Transverse colon (tissue), 4 donors: ENCODE measurements at regions not wholly inside any gene's neighbourhood (a gene's known extent, or its start where the extent isn't known, plus 50 kb on each side); places are given as distances from the start of the nearest gene placed in this dataset.

Experiments
- DNase-seq: peaks from one replicate; pipeline ENCODE4 v3.0.0-alpha.2; 2019
- H3K27ac ChIP-seq, 4 donors: fragments of 200-600 bp; sonication (generic); 2 replicates each; pipeline ENCODE4 v1.5.1; 2016 to 2018; ENCODE audit warnings: inconsistent platforms in 4 of 4
- H3K27me3 ChIP-seq: fragments of 200-600 bp; sonication (generic); 2 replicates; pipeline ENCODE4 v1.5.1; 2017; ENCODE audit warnings: inconsistent platforms
- H3K36me3 ChIP-seq, 4 donors: fragments of 200-600 bp; sonication (generic); 2 replicates each; pipeline ENCODE4 v1.5.1; 2017 to 2019; ENCODE audit warnings: inconsistent platforms in 4 of 4
- H3K4me1 ChIP-seq, 4 donors: fragments of 200-600 bp; sonication (generic); 2 replicates each; pipeline ENCODE4 v1.5.1; 2017 to 2020; ENCODE audit warnings: inconsistent platforms in 4 of 4
- H3K4me3 ChIP-seq, 4 donors: fragments of 200-600 bp; sonication (generic); 1 replicate in 1 of 4; 2 replicates in 3 of 4; pipeline versions ENCODE4 v1.5.1 to v1.6.1; 2017 to 2019; ENCODE audit warnings: inconsistent platforms in 4 of 4
- H3K9me3 ChIP-seq, 2 donors: fragments of 200-600 bp; sonication (generic); 2 replicates each; pipeline ENCODE4 v1.5.1; 2017 to 2019; ENCODE audit warnings: inconsistent platforms in 2 of 2
- EP300 ChIP-seq: sonication (generic); formaldehyde crosslinking; IDR thresholded peaks from one replicate; pipeline ENCODE4 v1.6.1; 2017; ENCODE audit warnings: antibody characterized with exemption, low read depth
- POLR2A ChIP-seq: fragments of 450-650 bp; IDR thresholded peaks from one replicate; pipeline ENCODE4 v1.6.1; 2016; ENCODE audit warnings: antibody characterized with exemption, mild to moderate bottlenecking, moderate library complexity
- POLR2AphosphoS5 ChIP-seq, 3 donors: sonication (generic); formaldehyde crosslinking; IDR thresholded peaks; one replicate each; pipeline ENCODE4 v1.6.1; 2016; ENCODE audit warnings: antibody characterized with exemption in 3 of 3
- WGBS, 2 donors: methylation state at CpG; one replicate each; pipeline ENCODE4 v1.1.5; 2018; ENCODE audit warnings: low coverage in 1 of 2; 5-methylcytosine and 5-hydroxymethylcytosine counted together
- in situ Hi-C, 4 donors: fragments of 200-750 bp; cut with MboI; loops; one replicate each; pipeline versions ENCODE4 v1.15.0 to v1.15.1; 2017; ENCODE audit warnings: low sequenced_read_pairs in 3 of 4, low pct_ligation_motif_present in 1 of 4, low pct_unique_long_range_greater_than_20kb in 1 of 4
- intact Hi-C: fragments of 100-400 bp; cut with DNase I; formaldehyde crosslinking; loops from one replicate; pipeline ENCODE4 v1.15.1; 2023; ENCODE audit warnings: low total_unique reads
- TF ChIP-seq, protein P1 (sequence below), 5 experiments: fragments of 200-600 bp in 3 of 5; fragments of 450-650 bp in 2 of 5; sonication (generic) in 3 of 5; IDR thresholded peaks; 1 replicate in 2 of 5; 2 replicates in 3 of 5; pipeline ENCODE4 v1.5.1; 2016 to 2017; ENCODE audit warnings: antibody characterized with exemption in 5 of 5, inconsistent platforms in 3 of 5, mild to moderate bottlenecking in 2 of 5, moderate library complexity in 1 of 5

DNA sequence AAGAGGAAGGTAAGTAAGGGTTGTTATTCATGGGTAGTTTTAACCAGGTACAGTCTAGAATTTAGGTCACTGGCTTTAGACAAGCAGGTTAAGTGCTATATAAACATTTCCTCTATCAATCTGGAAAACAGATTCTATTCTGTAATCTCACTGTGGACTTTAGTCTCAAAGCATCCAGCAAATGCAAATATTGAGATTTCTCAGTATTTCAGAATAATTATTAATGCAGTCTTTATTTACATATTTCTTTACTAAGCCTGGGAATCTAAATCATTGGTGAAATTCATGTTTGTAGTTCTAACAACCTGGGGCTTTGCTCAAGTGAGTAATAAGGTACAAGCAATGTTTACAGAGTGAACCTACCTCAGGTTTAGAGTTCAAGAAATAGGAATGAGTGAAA is 61.9 kb downstream of the SLC41A2 start:
- no peak overlapping the region for H3K4me3 ChIP-seq
- intact Hi-C loops: no loop called here
- H3K4me1 ChIP-seq: no peaks in the 10 kb centered on the region
- H3K27ac ChIP-seq: no peak overlapping the region
- DNase-seq: no peak
- in situ Hi-C loops: no loop called here
- H3K27me3 ChIP-seq: no peaks in the 10 kb centered on the region
- TF ChIP-seq EP300 (no peak), POLR2A (no peak), POLR2AphosphoS5 (IDR thresholded peaks at IDR 0.05) (no peak)
- TF ChIP-seq, protein P1, sequence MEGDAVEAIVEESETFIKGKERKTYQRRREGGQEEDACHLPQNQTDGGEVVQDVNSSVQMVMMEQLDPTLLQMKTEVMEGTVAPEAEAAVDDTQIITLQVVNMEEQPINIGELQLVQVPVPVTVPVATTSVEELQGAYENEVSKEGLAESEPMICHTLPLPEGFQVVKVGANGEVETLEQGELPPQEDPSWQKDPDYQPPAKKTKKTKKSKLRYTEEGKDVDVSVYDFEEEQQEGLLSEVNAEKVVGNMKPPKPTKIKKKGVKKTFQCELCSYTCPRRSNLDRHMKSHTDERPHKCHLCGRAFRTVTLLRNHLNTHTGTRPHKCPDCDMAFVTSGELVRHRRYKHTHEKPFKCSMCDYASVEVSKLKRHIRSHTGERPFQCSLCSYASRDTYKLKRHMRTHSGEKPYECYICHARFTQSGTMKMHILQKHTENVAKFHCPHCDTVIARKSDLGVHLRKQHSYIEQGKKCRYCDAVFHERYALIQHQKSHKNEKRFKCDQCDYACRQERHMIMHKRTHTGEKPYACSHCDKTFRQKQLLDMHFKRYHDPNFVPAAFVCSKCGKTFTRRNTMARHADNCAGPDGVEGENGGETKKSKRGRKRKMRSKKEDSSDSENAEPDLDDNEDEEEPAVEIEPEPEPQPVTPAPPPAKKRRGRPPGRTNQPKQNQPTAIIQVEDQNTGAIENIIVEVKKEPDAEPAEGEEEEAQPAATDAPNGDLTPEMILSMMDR (IDR thresholded peaks at IDR 0.05): no peak
- H3K36me3 ChIP-seq: no peaks in the 10 kb centered on the region
- H3K9me3 ChIP-seq: peaks cover 0 to 9% of the 10 kb centered on the region in 2 donors

- in situ Hi-C loops: no loop called here
- Histone ChIP-seq H3K4me3 (no peak overlapping the region), H3K36me3 (no peaks in the 10 kb centered on the region), H3K27ac (no peak overlapping the region), H3K4me1 (no peaks in the 10 kb centered on the region), H3K9me3 (peaks cover 0 to 9% of the 10 kb centered on the region in 2 donors), H3K27me3 (no peaks in the 10 kb centered on the region)
- intact Hi-C loops: no loop called here
- no peak for DNase-seq
- TF ChIP-seq POLR2AphosphoS5 (IDR thresholded peaks at IDR 0.05) (no peak), POLR2A (no peak), EP300 (no peak)
- TF ChIP-seq, protein P1 (IDR thresholded peaks at IDR 0.05): no peak
- WGBS, 2 donors: 61 to 66% methylated on average over 2 of the region's 2 CpGs
These were observed 62.7 kb downstream of the SLC41A2 start for GRCh38 chr12:104895415-104895814.

DNA sequence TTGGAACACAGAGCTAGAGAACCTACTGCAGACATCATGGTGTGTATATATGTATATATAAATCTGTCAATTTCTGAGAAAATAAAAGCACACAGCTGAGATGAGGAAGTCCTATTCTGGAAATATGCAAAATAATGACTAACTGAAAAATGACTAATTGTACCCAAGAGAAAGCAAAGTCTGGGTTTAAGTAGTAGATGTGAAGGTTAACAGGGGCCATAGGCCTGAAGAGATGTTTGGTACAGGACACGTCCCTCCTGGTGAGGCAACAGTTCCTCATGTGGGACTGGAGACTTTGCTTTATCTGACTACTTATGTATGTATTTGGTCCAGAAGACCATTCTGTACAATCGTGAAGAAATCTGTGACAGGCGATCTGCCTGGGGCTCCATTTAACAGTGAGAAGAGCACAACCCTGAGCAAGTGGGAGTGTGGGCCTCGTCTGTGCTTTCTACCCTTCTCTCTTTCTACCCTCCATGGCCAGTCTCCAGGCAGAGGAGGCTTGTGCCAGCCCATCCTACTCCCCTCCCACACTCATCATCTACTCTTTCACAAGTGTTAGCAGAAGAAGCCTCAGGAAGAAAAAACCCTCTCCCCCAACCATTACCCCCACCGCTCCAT is 67.5 kb downstream of the SLC41A2 start:
- H3K4me3 ChIP-seq: no peak overlapping the region
- DNase-seq: no peak
- TF ChIP-seq, protein P1 (IDR thresholded peaks at IDR 0.05): no peak
- TF ChIP-seq EP300: no peak
- no peak for TF ChIP-seq POLR2AphosphoS5 (IDR thresholded peaks at IDR 0.05)
- no peak for TF ChIP-seq POLR2A
- no peaks in the 10 kb centered on the region for H3K36me3 ChIP-seq
- no peaks in the 10 kb centered on the region for H3K9me3 ChIP-seq
- H3K27ac ChIP-seq: no peak overlapping the region
- intact Hi-C loops (no loop called here), in situ Hi-C loops (no loop called here)
- WGBS, 2 donors: 78 to 84% methylated on average over 3 to 5 of the region's 5 CpGs
- peaks cover 0 to 14% (median 4%) of the 10 kb centered on the region in 4 donors for H3K4me1 ChIP-seq
- H3K27me3 ChIP-seq: no peaks in the 10 kb centered on the region

- H3K4me3 ChIP-seq: no peak overlapping the region
- no peak overlapping the region for H3K27ac ChIP-seq
- no peak for TF ChIP-seq POLR2AphosphoS5 (IDR thresholded peaks at IDR 0.05)
- TF ChIP-seq, protein P1 (IDR thresholded peaks at IDR 0.05): no peak
- TF ChIP-seq POLR2A: no peak
- TF ChIP-seq EP300: no peak
- no peaks in the 10 kb centered on the region for H3K9me3 ChIP-seq
- peaks cover 0 to 14% (median 4%) of the 10 kb centered on the region in 4 donors for H3K4me1 ChIP-seq
- H3K27me3 ChIP-seq: no peaks in the 10 kb centered on the region
- no peaks in the 10 kb centered on the region for H3K36me3 ChIP-seq
- intact Hi-C loops: no loop called here
- WGBS, 2 donors: 90 to 100% methylated on average over 1 of the region's 1 CpG
- DNase-seq: no peak
- in situ Hi-C loops: no loop called here
These were observed 68.4 kb downstream of the SLC41A2 start for GRCh38 chr12:104889735-104890134.
